ENCODE measurements at regions not wholly inside any gene's neighbourhood (a gene's known extent, or its start where the extent isn't known, plus 50 kb on each side); places are given as distances from the start of the nearest gene placed in this dataset.

- TF ChIP-seq, protein P1, sequence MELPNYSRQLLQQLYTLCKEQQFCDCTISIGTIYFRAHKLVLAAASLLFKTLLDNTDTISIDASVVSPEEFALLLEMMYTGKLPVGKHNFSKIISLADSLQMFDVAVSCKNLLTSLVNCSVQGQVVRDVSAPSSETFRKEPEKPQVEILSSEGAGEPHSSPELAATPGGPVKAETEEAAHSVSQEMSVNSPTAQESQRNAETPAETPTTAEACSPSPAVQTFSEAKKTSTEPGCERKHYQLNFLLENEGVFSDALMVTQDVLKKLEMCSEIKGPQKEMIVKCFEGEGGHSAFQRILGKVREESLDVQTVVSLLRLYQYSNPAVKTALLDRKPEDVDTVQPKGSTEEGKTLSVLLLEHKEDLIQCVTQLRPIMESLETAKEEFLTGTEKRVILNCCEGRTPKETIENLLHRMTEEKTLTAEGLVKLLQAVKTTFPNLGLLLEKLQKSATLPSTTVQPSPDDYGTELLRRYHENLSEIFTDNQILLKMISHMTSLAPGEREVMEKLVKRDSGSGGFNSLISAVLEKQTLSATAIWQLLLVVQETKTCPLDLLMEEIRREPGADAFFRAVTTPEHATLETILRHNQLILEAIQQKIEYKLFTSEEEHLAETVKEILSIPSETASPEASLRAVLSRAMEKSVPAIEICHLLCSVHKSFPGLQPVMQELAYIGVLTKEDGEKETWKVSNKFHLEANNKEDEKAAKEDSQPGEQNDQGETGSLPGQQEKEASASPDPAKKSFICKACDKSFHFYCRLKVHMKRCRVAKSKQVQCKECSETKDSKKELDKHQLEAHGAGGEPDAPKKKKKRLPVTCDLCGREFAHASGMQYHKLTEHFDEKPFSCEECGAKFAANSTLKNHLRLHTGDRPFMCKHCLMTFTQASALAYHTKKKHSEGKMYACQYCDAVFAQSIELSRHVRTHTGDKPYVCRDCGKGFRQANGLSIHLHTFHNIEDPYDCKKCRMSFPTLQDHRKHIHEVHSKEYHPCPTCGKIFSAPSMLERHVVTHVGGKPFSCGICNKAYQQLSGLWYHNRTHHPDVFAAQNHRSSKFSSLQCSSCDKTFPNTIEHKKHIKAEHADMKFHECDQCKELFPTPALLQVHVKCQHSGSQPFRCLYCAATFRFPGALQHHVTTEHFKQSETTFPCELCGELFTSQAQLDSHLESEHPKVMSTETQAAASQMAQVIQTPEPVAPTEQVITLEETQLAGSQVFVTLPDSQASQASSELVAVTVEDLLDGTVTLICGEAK (IDR thresholded peaks at IDR 0.05; ENCODE audit: borderline replicate concordance): no peak
- no peak for TF ChIP-seq KAT2A (conservative IDR thresholded peaks at IDR 0.05; ENCODE audit: control insufficient read depth, low read depth, low read length)
These were observed 103.0 kb upstream of the TSPAN2 start (continued) for GRCh38 chr1:115192200-115192767.

- CTCF ChIA-PET: no interaction called here
- H3K4me2 ChIP-seq (ENCODE audit: control insufficient read depth, insufficient read depth): no peak overlapping the region
- TF ChIP-seq, protein P1 (IDR thresholded peaks at IDR 0.05; ENCODE audit: borderline replicate concordance): no peak
- TF ChIP-seq EED (IDR thresholded peaks at IDR 0.05; ENCODE audit: low read depth) (no peak), MLLT1 (IDR thresholded peaks at IDR 0.05) (no peak), NR2C1 (IDR thresholded peaks at IDR 0.05) (no peak), REST (IDR thresholded peaks at IDR 0.05; ENCODE audit: low read depth, low read length) (no peak), CBFB (IDR thresholded peaks at IDR 0.05; ENCODE audit: low read depth) (no peak), BHLHE40 (IDR thresholded peaks at IDR 0.05; ENCODE audit: borderline replicate concordance in 1 of 2, low read depth in 2 of 2, low read length in 1 of 2) (no peak)
These were observed 102.4 kb upstream of the TSPAN2 start for GRCh38 chr1:115191691-115192090.

More at GRCh38 chr1:115191691-115192090, 102.4 kb upstream of the TSPAN2 start:
- Histone ChIP-seq H2AFZ (ENCODE audit: control insufficient read depth, low read depth, low read length) (no peak overlapping the region), H3K79me2 (ENCODE audit: control insufficient read depth, insufficient read depth, low read length) (no peaks in the 10 kb centered on the region), H3K9ac (ENCODE audit: control insufficient read depth, insufficient read depth, low read length) (no peak overlapping the region), H3K27ac (ENCODE audit: control insufficient read depth, insufficient read depth) (no peak overlapping the region), H3K4me3 (no peak overlapping the region), H3K36me3 (ENCODE audit: control insufficient read depth in 2 of 2, insufficient read depth in 2 of 2, low read length in 1 of 2) (no peaks in the 10 kb centered on the region), H3K4me1 (ENCODE audit: control insufficient read depth, insufficient read depth, low read length) (no peaks in the 10 kb centered on the region), H3K9me3 (replicated peaks; ENCODE audit: control insufficient read depth, insufficient read depth, low read length) (no peaks in the 10 kb centered on the region), H3K27me3 (replicated peaks in 1 of 2; ENCODE audit: control insufficient read depth in 2 of 2, insufficient read depth in 2 of 2, low read length in 1 of 2) (no peaks in the 10 kb centered on the region; a peak in 1 of 4 replicates), H4K20me1 (ENCODE audit: control insufficient read depth, insufficient read depth) (no peaks in the 10 kb centered on the region)
- SMC1A ChIA-PET (ENCODE audit: uncharacterized antibody, unreplicated experiment): no interaction called here
- ATAC-seq (no peak), FAIRE-seq (no peak), DNase-seq (ENCODE audit: low read depth, low spot score) (no peak)
- no TSS peak for BruUV-seq (replicated peaks)
- in situ Hi-C loops (cut with MboI) (no loop called here), intact Hi-C loops (cut with micrococcal nuclease; ENCODE audit: unreplicated experiment) (no loop called here)
- POLR2A ChIA-PET: no interaction called here
- 62% methylated on average over 3 of the region's 3 CpGs for WGBS (ENCODE audit: insufficient coverage, insufficient replicate concordance, low lambda C conversion rate, missing lambda C conversion rate)
- RAD21 ChIA-PET (ENCODE audit: unreplicated experiment): no interaction called here

Data from GM12878 (cell line).